NCI-H128 (cell line): ENCODE measurements at regions not wholly inside any gene's neighbourhood (a gene's known extent, or its start where the extent isn't known, plus 50 kb on each side); places are given as distances from the start of the nearest gene placed in this dataset.
"Not testable (repeated sequence)": the region's sequence is repeated elsewhere in the genome, so short reads cannot be mapped to it uniquely, and the experiment has no call there.

Experiments used
- DNase-seq: peaks from one replicate; lab custom pipeline; 2025; ENCODE audit not compliant: unreplicated experiment; lab: John Stamatoyannopoulos, UW

GRCh38 chrX:110965409-110966090 is 130.4 kb upstream of the PAK3 start:
- no peak for DNase-seq

- DNase-seq, result no peak
Measured at GRCh38 chrX:110964786-110965185, 131.2 kb upstream of the PAK3 start.

GRCh38 chrX:110962451-110962850 is 133.5 kb upstream of the PAK3 start:
- no peak for DNase-seq

- DNase-seq, result no peak
Measured at GRCh38 chrX:110955706-110956105, 140.3 kb upstream of the PAK3 start.

- no peak for DNase-seq
Measured at GRCh38 chrX:110954428-110955100, 141.4 kb upstream of the PAK3 start.

DNA sequence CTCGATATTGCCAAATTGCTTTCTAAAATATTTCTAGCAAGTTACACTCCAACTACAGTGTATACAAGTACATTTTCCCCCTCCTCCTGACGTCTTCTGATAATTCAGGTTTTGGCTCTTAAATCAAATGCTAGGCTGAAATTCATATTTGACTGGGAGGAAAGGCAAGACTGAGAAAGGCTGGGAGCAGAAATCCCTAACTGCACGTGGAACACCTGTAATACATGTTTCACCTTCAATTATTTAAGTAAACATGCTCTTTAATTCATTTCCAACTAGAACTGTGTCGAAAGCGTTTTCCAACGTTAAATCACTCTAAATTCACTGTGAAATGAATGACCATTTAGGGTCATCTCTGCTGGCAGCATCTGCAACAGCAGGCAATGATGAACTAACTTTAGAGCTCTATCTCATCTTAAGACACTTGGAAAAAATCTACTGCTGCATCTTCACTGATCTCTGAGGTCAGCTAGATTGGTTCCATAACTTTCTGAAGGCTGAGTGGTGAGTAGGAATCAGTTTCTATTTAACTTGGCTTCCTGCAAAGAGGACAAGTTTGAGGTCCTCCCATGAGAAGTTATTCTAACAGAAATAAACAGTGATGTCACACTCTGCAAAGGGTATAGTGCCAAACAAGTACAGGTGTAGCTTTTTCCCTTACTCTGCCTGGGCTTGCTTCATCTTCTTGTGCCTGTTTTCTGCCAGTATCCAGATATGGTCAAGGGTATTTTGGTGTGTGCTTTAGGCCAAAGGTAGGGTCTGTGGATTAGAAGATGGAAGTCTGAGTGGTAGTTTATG is 144.3 kb upstream of the PAK3 start:
- no peak for DNase-seq

GRCh38 chrX:110944751-110945675 is 149.4 kb upstream of the CHRDL1 start:
- no peak for DNase-seq

DNA sequence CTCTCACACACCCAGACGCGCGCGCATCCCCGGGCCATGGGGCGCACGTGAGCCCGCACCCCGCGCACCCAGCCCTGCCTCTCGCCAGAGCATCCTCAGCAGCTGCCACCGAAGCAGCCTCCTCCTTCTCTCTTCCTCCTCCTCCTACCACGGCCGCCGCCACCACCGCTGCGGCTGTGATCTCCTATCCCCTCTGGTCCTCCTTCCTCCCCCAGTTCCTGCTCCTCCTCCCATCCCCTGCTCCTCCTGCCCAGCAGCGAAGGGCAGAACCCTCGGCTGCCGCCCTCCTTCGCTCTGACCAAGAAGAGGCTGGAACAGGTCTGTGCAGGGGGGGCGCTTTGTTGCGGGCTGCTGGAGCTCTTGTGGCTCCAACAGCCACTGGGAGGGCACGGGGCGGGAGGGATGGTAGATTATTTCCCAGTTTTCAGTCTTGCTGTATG is 148.7 kb upstream of the CHRDL1 start:
- DNase-seq, result no peak

DNA sequence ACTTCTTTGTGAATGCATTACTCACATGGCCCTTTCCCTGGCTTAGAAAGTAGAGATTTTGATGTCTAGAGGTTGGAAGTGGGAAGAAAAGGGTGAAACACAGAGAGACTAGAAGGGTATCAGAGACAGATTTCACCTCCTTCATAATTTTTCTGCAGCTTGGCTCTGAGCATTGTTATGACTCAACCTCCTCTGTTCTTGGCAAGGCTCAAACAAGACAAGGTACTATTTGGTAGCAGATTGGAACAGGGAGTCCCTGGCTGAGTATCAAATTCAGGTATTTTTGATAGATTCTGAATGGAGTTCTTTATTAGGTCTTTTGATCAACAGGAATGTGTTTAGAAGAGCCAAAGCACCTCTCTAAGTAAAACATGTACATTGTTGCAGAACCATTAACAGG is 146.3 kb upstream of the CHRDL1 start:
- no peak for DNase-seq

DNA sequence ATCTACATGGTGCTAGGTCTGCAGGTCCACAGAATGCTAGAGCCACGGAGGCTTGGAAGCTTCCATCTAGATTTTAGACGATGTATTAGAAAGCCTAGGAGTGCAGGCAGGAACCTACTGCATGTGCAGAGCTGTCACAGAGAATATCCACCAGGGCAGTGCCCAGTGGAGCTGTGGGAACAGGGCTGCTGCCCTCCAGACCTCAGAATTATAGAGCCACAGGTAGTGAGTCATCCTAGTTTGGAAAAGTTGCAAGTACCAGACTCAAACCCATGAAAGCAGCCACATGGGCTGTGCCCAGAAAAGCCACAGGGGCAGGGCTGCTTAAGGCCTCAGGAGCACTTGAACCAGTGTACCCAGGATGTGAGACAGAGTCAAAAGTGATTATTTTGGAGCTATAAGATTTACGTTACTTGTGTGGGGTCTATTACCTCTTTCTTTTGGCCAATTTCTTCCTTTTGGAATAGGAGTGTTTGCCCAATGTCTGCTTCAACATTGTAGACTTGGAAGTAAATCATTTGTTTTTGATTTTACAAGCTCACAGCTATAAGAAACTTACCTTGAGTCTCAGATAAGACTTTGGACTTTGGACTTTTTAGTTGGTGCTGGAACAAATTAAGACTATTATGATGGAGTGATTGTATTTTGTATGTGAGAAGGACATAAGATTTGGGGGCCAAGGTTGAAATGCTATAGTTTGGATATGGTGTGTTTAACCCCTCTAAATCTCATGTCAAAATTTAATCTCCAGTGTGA is 143.5 kb upstream of the CHRDL1 start:
- no peak for DNase-seq

- DNase-seq, result no peak
Measured at GRCh38 chrX:110924871-110925270, 129.3 kb upstream of the CHRDL1 start.

GRCh38 chrX:110920991-110921390 is 125.4 kb upstream of the CHRDL1 start:
- DNase-seq, result peak; percentile 41

DNA sequence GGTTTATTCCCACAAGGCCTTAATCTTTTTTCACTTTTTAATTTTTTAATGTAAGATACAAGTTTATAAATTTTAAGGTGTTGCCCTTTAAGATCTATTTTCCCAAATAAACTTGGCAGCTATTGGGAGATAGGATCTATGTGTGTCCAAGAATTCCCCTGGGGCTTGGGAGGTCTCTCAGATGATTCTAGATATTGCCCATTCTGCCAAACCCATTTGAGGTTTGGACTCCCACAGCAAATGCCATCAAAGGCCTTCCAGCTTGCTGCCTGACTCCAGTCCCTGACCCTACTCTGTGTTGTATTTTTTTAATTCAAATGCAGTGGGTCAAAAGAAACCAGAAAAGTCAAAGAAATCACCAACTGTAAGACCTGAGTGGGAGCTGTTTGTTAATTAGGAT is 120.0 kb upstream of the CHRDL1 start:
- DNase-seq, result no peak

DNA sequence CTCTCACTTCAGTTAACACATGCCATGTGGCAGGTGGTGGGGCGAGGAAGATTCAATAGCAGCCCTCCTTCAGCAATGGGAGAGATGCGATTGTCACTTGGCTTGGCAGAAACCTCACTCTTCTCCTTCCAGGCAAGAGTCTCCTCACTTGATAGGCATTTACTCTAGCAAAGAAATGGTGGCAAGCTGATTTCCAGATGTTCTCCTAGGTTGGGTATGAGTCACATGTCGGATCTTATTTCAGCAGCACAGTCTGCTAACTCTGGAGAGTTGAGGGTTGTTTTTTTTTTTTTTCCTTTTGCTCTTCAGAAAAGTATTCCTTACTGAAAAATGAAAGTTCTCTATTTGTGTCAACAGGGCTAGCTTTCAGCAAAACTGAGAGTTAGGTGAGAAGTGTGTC is 119.5 kb upstream of the CHRDL1 start:
- DNase-seq, result no peak

- DNase-seq, result no peak
Measured at GRCh38 chrX:110914281-110914680, 118.7 kb upstream of the CHRDL1 start.

GRCh38 chrX:110904747-110905146 is 109.1 kb upstream of the CHRDL1 start:
- DNase-seq, result not testable (repeated sequence)

DNA sequence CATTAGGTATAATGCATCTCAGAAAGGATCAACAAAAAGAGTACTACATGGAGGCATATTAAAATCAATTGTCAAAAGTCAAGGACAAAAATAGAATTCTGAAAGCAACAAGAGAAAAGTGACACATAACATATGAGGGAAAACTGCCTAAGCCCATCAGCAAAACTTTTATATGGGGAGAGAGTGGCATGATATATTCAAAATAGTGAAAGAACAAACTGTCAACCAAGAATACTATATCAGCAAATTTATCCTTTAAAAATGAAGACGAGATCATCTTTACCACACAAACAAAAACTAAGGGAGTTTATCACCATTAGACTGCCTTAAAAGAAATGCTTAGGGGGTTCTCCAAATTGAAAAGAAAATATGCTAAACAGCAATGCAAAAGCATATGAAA is 86.4 kb upstream of the CHRDL1 start:
- no peak for DNase-seq

GRCh38 chrX:110877326-110877725 is 81.7 kb upstream of the CHRDL1 start:
- DNase-seq, result no peak

DNA sequence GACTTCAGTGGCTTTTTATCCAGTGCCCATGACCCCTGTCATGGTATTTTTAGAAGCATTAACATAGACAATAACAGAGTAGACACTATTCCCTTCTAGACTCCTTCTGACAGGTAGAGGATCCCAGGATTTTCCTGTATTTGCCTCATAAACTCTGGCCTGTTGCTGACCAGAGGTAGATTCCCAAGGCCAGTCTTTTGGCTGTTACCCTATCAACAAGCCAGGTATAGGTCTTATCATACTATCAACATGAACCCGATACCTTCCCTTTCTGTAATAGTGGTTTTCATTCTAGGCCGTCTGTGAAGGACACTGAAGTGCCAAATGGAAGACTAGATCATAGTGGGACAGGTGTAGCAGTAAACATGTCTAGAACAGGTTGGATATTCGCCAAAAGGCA is 76.2 kb upstream of the CHRDL1 start:
- no peak for DNase-seq

DNA sequence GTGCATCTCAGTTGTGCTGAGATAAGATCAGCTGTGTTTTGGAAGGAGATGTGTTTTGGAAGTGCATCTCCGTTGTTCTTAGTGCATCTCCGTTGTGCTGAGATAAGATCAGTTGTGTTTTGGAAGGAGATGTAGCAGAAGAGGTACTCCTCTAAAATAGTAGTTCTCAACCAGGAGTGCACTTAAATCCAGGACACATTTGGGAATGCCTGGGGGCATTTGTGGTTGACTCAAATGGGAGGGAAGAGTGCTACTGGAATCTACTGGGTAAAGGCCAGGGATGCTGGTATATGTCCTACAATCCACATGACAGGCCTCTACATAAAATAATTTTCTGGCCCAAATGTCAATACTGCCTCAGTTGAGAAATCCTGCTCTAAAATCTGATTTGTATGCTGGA is 70.8 kb upstream of the CHRDL1 start:
- DNase-seq, result no peak
